Activated CD4-positive, alpha-beta T cell treated with anti-CD3 and anti-CD28 coated beads, Interleukin-2, amount 10 ng/mL, durations not matched to agents 24 days and 14 days (primary cell): ENCODE measurements at regions not wholly inside any gene's neighbourhood (a gene's known extent, or its start where the extent isn't known, plus 50 kb on each side); places are given as distances from the start of the nearest gene placed in this dataset.
"Not testable (repeated sequence)": the region's sequence is repeated elsewhere in the genome, so short reads cannot be mapped to it uniquely, and the experiment has no call there.

Experiments
- DNase-seq: peaks from one replicate; pipeline ENCODE4 v3.0.0; 2022
- H3K27ac Mint-ChIP-seq: one replicate; pipeline ENCODE4 v1.8.0; 2022; ENCODE audit warnings: mild to moderate bottlenecking, mixed read lengths
- H3K27me3 Mint-ChIP-seq: one replicate; pipeline ENCODE4 v1.8.0; 2022; ENCODE audit warnings: mixed read lengths
- H3K36me3 Mint-ChIP-seq: one replicate; pipeline ENCODE4 v1.8.0; 2022; ENCODE audit warnings: low read depth, mild to moderate bottlenecking, mixed read lengths
- H3K4me1 Mint-ChIP-seq: one replicate; pipeline ENCODE4 v1.8.0; 2021; ENCODE audit warnings: mixed read lengths
- H3K4me3 Mint-ChIP-seq: one replicate; pipeline ENCODE4 v1.8.0; 2022; ENCODE audit warnings: mild to moderate bottlenecking, moderate library complexity, mixed read lengths
- H3K9me3 Mint-ChIP-seq: one replicate; pipeline ENCODE4 v1.8.0; 2021; ENCODE audit warnings: mixed read lengths
- intact Hi-C: fragments of 100-400 bp; cut with micrococcal nuclease; formaldehyde crosslinking; loops from one replicate; pipeline ENCODE4 v1.15.1; 2023

DNA sequence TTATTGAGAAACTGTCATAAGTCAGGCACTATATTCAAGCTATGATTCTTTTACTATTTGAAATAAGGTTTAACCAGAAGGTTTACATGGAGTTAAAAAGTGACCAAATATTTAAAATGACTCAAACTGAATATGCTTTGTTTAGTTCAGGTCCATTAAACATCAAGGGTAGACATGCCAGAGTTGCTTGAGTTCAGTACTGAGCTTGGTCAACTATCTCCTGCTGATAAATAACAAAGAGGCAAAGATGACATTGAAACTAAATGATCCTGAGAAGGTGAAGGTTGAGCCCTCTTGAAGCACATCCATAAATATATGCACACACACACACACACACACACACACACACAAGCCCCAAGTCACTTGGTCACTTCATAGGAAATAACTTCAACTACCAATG is 278.1 kb downstream of the ANKRD30B start:
- intact Hi-C loops, DNase-seq, H3K4me3 Mint-ChIP-seq, H3K27ac Mint-ChIP-seq, H3K36me3 Mint-ChIP-seq, H3K4me1 Mint-ChIP-seq, H3K27me3 Mint-ChIP-seq, H3K9me3 Mint-ChIP-seq: not testable (repeated sequence)

DNA sequence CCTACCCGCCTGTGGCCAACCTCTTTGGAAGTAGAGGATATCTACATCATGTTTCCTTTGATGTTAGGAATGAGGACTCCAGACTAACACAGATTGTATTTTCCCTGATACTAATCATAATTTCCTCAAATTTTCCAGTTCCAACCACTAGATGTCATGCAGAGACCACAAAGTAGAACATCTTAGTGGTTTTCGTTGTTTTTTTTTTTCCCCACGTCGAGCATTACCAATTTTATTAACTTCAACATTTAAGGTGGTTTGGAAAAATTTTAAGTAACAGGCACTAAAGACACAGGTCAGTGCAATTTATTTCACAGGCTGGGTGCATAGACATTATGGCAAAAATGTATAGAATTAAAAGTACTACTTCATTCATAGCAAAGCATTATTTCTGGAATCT is 280.1 kb downstream of the ANKRD30B start:
- H3K9me3 Mint-ChIP-seq, H3K27me3 Mint-ChIP-seq, H3K4me3 Mint-ChIP-seq, H3K4me1 Mint-ChIP-seq, H3K36me3 Mint-ChIP-seq, intact Hi-C loops, H3K27ac Mint-ChIP-seq, DNase-seq: not testable (repeated sequence)

DNA sequence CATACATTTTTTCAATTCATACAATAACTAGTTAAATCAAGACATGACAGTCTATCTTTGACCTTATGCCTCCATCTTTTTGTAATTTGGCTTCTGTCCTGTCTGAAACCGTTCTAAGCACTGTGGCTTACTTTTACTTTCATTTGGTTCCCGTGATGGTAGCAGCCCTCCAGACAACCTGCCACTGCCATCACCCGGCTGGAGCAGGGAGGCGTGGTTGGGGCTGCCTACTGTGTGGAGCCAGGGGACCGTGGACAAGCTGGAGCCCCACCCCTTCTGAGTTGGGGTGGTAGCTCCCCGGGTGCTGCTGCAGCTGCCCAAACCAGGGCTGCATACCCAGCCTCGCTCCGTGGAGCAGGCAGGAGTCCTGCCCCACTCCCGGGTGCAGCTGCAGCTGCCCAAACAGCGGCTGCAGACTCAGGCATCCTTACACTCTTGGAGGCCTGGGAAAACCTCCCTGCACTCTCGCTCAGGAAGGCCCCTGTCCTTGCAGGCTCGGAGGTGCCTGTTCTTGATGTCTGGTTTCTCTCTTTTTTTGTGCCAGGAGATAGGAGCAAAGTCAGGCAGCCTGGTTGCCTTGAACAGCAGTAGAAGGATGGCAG is 312.4 kb downstream of the ANKRD30B start:
- H3K9me3 Mint-ChIP-seq, H3K4me3 Mint-ChIP-seq, DNase-seq, H3K4me1 Mint-ChIP-seq, H3K27me3 Mint-ChIP-seq, H3K36me3 Mint-ChIP-seq, intact Hi-C loops, H3K27ac Mint-ChIP-seq: not testable (repeated sequence)

DNA sequence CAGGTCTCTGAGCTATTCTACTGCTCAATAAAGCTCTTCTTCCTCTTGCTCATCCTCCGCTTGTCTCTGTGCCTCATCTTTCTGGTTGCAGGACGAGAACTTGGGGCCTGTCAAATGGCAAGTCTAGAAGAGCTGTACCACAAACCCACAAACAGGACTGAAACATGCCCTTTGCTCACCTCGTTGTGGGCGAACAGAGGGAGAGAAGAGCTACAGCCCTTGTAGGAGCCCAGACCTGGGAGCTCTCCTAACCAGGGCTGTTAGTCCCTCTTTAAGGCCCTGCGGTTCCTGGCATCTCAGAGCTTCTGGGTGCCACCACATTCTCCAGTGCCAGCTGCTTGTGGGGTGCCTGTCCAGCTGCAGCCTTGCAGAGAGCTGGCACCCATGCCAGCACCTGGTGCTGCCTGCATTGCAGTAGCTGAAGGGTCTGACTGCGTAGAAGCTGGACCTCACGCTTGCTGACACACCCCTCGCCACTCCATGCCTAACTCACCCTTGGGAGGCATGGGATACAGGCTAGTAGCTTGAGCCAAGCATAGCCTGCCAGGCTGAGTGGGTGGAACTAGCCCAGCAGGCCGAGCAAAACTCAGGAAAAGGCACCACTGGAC is 313.4 kb downstream of the ANKRD30B start:
- intact Hi-C loops, H3K27ac Mint-ChIP-seq, H3K36me3 Mint-ChIP-seq, H3K4me3 Mint-ChIP-seq, H3K4me1 Mint-ChIP-seq, DNase-seq, H3K27me3 Mint-ChIP-seq, H3K9me3 Mint-ChIP-seq: not testable (repeated sequence)

DNA sequence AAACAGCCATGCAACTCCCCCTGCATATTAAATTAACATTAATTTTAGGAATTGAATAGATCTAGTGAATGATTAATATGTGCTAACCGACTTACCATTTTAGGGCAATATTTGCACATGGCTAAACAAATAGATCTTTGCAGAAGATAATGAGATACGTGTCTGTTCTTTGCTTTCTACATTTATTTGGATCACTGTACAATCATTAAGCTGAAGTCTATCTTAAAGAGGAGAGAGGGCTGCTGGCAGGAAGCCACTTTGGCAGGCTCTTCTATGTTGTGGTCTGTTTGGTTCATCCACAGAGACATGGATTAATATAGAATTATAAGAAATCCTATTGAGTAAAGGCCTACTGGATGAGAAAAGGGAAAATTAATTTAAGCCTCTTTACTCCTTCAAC is 318.5 kb downstream of the ANKRD30B start:
- H3K27me3 Mint-ChIP-seq, H3K27ac Mint-ChIP-seq, H3K9me3 Mint-ChIP-seq, H3K4me1 Mint-ChIP-seq, H3K4me3 Mint-ChIP-seq, DNase-seq, intact Hi-C loops, H3K36me3 Mint-ChIP-seq: not testable (repeated sequence)

DNA sequence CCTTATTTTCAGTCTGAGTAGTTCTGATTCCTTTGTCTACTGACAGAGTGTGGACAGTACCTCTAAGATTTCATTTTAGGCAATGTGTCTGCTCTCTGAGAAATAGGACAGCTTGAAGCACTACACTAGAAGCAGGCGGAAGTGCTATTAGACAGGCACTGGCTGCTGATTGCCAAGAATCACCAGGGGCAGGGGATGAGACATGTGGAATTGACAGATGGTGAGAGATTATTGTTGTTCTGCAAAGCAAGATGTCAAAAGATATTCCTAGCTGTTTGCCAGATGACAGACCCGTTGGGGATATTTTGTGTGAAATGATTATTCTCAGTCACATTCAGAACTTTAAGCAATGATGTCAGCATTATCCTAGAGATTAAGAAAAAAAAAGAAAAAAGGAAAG is 323.3 kb downstream of the ANKRD30B start:
- H3K27me3 Mint-ChIP-seq, DNase-seq, H3K4me3 Mint-ChIP-seq, H3K4me1 Mint-ChIP-seq, intact Hi-C loops, H3K27ac Mint-ChIP-seq, H3K36me3 Mint-ChIP-seq, H3K9me3 Mint-ChIP-seq: not testable (repeated sequence)
